HS-5 (cell line): ENCODE measurements at regions not wholly inside any gene's neighbourhood (a gene's known extent, or its start where the extent isn't known, plus 50 kb on each side); places are given as distances from the start of the nearest gene placed in this dataset.
"Not testable (repeated sequence)": the region's sequence is repeated elsewhere in the genome, so short reads cannot be mapped to it uniquely, and the experiment has no call there.

ENCODE experiments used
- DNase-seq: peaks from one replicate; pipeline ENCODE4 v3.0.0-alpha.2; 2012; ENCODE audit warnings: low read depth

DNA sequence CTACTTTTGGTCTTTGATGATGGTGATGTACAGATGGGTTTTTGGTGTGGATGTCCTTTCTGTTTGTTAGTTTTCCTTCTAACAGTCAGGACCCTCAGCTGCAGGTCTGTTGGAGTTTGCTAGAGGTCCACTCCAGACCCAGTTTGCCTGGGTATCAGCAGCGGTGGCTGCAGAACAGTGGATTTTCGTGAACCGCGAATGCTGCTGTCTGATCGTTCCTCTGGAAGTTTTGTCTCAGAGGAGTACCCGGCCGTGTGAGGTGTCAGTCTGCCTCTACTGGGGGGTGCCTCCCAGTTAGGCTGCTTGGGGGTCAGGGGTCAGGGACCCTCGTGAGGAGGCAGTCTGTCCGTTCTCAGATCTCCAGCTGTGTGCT lies 56.6 kb upstream of the TNFAIP8 start:
- DNase-seq = not testable (repeated sequence)

DNA sequence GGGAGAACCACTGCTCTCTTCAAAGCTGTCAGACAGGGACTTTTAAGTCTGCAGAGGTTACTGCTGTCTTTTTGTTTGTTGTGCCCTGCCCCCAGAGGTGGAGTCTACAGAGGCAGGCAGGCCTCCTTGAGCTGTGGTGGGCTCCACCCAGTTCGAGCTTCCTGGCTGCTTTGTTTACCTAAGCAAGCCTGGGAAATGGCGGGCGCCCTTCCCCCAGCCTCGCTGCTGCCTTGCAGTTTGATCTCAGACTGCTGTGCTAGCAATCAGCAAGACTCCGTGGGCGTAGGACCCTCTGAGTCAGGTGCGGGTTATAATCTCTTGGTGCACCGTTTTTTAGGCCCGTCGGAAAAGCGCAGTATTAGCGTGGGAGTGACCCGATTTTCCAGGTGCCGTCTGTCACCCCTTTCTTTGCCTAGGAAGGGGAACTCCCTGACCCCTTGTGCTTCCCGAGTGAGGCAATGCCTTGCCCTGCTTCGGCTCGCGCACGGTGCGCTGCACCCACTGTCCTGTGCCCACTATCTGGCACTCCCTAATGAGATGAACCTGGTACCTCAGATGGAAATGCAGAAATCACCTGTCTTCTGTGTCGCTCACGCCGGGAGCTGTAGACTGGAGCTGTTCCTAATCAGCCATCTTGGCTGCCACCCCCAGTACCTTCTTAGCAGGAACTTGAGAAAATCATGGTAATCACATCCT lies 56.1 kb upstream of the TNFAIP8 start:
- not testable (repeated sequence) for DNase-seq

DNA sequence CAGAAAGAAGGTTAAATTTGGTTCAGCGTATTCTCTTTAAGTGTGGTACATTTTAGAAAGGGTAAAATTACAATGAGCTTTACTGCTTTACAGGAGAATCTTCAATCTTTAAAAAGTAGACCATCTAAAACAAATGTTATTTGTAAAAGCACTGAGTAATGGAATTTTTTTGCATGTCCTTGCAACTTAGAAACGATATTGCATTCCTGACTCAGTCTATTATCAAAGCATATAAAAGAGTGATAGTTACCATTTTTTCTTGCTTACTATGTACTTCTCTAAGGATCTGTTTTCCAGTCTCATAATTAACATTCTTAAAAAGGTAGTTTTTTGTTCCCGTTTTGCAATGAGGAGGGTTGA lies 55.5 kb upstream of the TNFAIP8 start:
- DNase-seq = no peak

DNA sequence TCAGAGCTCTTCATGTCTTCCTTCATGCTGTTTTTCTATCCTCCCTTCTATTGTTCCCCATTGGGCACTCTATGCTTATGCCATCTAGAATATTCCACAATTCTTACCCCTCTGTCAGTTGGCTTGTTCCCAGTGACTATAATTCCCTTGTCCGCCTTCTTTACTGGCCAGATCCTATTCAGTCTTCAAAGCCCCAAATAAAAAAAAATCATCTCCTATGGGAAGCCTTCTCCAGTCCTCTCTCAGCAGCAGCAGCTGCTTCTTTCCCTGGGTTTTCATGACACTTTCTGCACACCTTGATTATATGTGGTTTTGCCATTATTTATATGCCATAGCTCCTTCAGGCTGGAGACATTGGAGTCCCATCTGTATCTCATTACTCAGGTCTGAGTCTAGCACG lies 54.6 kb upstream of the TNFAIP8 start:
- no peak for DNase-seq

DNA sequence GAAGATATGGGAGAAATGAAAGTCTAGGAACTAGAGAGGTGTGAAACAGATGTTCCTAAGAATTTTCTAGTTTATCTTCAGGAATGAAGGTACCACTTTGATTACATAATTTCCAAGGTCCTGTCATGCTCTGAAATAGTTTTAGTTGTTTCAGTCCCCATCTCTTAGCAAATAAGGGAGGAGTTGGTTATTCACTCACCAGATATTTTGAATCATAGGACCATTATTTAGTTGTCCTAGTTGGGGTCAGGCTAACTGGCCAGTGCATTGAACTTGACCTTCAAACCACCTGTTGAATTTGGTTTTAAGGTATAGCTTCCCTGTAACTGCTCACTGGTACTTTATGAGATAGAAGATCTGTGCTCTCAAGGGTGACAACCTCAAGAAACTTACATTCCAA lies 53.9 kb upstream of the TNFAIP8 start:
- DNase-seq = no peak

DNA sequence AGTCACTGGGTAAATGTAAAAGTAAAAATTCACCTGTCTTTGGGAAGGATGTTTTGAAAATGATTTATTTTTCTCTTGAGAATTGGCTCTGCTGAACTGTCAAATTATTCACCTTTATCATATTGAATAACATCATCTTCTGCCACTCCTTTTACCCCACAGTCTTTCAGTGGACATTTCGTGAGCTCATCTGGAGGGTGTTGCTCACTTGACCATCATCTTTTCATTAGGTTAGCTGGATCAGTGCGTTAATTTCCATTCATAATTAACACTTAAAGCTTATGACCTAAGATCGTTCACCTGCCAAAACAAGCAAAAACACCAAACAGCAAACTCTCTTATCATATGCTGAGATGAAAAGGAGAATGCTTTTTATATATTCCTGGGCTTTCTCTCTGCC lies 53.4 kb upstream of the TNFAIP8 start:
- DNase-seq = no peak

DNA sequence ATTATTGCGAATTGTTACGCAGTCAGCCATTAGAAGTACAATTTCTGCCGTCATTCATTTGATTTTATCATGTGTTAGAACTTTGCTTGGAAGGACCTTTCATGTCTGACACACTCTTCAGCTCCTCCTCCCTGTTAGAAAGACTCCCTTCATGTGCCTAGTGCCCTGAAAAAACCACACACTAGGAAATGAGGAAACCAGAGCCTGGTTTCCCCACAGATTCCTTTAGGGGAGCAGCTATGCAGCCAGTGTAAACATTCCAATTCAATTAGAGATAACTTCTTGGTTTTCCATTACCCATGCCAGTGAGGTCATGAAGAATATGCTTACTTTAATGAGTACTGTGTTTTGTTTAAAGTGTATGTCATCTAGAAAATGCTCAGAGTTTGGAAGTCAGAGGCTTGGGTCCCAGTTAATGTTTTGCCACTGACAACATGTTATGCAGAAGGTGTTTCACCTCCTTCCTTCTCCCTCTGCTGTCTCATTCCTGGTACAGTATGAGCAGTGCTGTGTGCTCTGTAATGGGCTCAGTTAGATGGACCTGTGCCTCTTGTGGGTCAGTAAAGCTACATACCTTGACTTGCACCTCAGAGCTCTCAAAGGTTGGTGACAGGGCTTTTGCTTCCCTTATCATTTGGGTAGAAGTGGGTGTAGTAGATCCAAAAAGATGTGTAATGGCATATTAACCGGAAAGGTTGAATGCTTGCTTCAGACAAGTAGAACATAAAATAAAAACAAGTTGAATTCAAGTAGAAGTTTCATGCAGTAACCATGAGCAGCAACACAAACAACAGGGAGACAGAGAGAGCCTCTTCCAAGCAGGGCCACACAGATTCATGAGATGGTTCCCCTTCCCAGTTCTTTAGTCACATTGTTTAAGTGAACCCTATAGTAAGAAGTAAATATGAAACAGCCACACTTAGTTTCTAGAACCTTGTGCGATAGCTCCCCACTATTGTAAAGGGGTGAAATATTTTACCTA lies 52.6 kb upstream of the TNFAIP8 start:
- DNase-seq = peak; percentile 89

DNA sequence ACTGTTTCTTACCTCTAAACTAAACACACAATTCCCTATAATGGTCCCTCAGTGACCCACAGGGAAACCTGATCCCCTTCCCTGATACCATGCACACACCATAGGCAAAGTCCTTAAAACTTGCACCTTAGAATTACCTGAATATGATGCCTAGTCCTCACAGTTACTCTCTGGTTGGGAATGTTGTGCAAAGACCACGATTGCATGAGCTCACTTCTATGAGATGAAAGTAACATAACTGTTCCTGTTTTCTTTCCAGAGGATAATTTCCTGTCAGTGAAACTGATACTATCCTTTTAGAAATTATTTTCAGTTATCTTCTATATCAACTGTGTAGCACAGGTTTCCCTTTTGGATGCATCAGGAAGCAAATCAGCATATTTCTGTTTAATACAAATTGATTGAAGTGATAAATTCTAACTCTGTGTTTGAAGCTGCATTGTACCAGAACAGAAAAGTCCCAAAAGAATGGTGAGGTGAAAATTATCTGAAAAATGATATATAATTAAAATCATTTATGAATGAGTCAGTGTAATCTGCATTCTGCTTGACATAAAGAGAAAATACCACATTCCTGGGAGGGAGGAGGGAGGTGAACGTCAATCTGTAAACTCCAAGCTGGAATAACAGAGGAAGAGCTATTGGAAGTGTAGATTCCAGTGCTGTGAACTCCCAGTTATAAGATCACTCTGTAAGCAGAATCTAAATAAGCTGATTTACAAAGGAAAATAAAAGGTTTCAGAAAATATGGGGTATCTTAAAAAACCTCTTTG lies 51.2 kb upstream of the TNFAIP8 start:
- no peak for DNase-seq
